ENCODE measurements at regions not wholly inside any gene's neighbourhood (a gene's known extent, or its start where the extent isn't known, plus 50 kb on each side); places are given as distances from the start of the nearest gene placed in this dataset.

DNA sequence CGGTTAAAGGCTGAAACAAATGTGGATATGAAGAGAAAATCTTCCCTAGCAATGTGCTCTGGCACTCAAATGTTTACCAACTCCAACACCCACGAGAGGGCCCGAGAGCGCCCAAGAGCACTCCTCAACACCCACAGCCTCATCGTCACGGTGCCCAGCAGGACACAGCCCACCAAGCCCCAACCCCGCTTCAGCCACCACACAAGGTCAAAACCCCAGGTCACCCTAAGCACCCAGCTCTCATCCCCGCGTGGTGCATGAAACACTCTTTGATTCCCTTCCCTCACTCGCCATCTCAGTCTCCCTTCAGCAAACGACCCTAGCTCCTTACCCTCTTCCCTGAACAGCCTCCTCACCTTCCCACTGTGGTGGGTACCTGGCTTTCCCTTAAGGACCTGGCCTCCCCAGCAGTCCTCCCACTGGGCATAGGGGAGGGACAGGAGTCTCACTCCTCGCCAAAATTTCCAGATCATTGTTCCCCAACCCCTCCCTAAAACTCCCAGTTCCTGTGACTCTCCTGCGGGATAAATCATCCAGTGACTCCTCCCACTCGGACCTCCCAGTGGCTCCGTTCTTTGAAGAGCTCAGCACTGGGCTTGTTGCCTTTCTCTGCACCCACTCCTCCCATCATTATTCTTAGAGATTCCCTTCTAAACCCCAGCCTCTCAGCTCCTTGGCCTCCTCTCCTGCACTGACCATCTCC, 170.4 kb upstream of the SYT6 start (continued):
- TF ChIP-seq TAF1 (IDR thresholded peaks at IDR 0.05; ENCODE audit: borderline replicate concordance, low read depth, low read length) (no peak), FOSL2 (IDR thresholded peaks at IDR 0.05; ENCODE audit: borderline replicate concordance, low read depth) (no peak), ELF1 (IDR thresholded peaks at IDR 0.05) (no peak), CTCF (IDR thresholded peaks at IDR 0.05) (no peak), EP300 (IDR thresholded peaks at IDR 0.05; ENCODE audit: borderline replicate concordance in 1 of 2, low read depth in 1 of 2, low read length in 1 of 2) (no peak)

GRCh38 chr1:114322734-114323133, 169.1 kb upstream of the SYT6 start:
- H3K4me3 ChIP-seq (ENCODE audit: low read depth in 2 of 2, low read length in 1 of 2): no peak overlapping the region
- H3K27me3 ChIP-seq (ENCODE audit: insufficient read depth): no peaks in the 10 kb centered on the region
- H3K27ac ChIP-seq (ENCODE audit: low read depth in 2 of 2, low read length in 1 of 2): no peak overlapping the region
- no peaks in the 10 kb centered on the region for H3K79me2 ChIP-seq (ENCODE audit: insufficient read depth)
- TF ChIP-seq PBX3 (IDR thresholded peaks at IDR 0.05) (no peak), MXI1 (IDR thresholded peaks at IDR 0.05; ENCODE audit: low read depth, low read length) (no peak), POLR2AphosphoS5 (IDR thresholded peaks at IDR 0.05; ENCODE audit: low read depth, low read length) (no peak), NFIC (IDR thresholded peaks at IDR 0.05; ENCODE audit: borderline replicate concordance) (no peak), ZBTB33 (IDR thresholded peaks at IDR 0.05; ENCODE audit: borderline replicate concordance, low read depth) (no peak), JUND (IDR thresholded peaks at IDR 0.05) (no peak), TEAD4 (IDR thresholded peaks at IDR 0.05; ENCODE audit: borderline replicate concordance, insufficient read depth) (no peak), CTCF (IDR thresholded peaks at IDR 0.05) (no peak), ELF1 (IDR thresholded peaks at IDR 0.05) (no peak), GATA2 (CRISPR knock-in tag; IDR thresholded peaks at IDR 0.05) (no peak), REST (IDR thresholded peaks at IDR 0.05; ENCODE audit: low read depth, low read length) (no peak), NRF1 (IDR thresholded peaks at IDR 0.05; ENCODE audit: low read depth, low read length) (no peak)
- TF ChIP-seq, protein P1, sequence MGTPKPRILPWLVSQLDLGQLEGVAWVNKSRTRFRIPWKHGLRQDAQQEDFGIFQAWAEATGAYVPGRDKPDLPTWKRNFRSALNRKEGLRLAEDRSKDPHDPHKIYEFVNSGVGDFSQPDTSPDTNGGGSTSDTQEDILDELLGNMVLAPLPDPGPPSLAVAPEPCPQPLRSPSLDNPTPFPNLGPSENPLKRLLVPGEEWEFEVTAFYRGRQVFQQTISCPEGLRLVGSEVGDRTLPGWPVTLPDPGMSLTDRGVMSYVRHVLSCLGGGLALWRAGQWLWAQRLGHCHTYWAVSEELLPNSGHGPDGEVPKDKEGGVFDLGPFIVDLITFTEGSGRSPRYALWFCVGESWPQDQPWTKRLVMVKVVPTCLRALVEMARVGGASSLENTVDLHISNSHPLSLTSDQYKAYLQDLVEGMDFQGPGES (IDR thresholded peaks at IDR 0.05; ENCODE audit: low read depth, low read length): no peak
- TF ChIP-seq, protein P2, sequence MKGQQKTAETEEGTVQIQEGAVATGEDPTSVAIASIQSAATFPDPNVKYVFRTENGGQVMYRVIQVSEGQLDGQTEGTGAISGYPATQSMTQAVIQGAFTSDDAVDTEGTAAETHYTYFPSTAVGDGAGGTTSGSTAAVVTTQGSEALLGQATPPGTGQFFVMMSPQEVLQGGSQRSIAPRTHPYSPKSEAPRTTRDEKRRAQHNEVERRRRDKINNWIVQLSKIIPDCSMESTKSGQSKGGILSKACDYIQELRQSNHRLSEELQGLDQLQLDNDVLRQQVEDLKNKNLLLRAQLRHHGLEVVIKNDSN (IDR thresholded peaks at IDR 0.05; ENCODE audit: borderline replicate concordance, low read depth): no peak
- ChIA-PET POLR2A (no interaction called here), CTCF (no interaction called here)
- no peak overlapping the region for H3K4me2 ChIP-seq
- no peaks in the 10 kb centered on the region for H3K9me3 ChIP-seq
- peaks cover 0 to 7% of the 10 kb centered on the region in 2 experiments; a peak in 2 of 4 replicates for H3K4me1 ChIP-seq (ENCODE audit: control insufficient read depth in 1 of 2, insufficient read depth in 2 of 2, low read depth in 1 of 2, low read length in 1 of 2)
- no peaks in the 10 kb centered on the region for H4K20me1 ChIP-seq (ENCODE audit: insufficient read depth)
- no peak overlapping the region for H3K9ac ChIP-seq
- DNase-seq: no peak
- H2AFZ ChIP-seq (ENCODE audit: low read depth): no peak overlapping the region
- no peaks in the 10 kb centered on the region for H3K9me2 ChIP-seq
- peaks cover 30% of the 10 kb centered on the region for H3F3A ChIP-seq (replicated peaks; ENCODE audit: insufficient read depth)
- WGBS (ENCODE audit: low lambda C conversion rate): 43% methylated on average over 2 of the region's 2 CpGs
- H3K36me3 ChIP-seq (replicated peaks in 1 of 2; ENCODE audit: control insufficient read depth in 1 of 2, insufficient read depth in 2 of 2, low read length in 1 of 2): no peaks in the 10 kb centered on the region
